HG03442 (cell line): ENCODE measurements at regions not wholly inside any gene's neighbourhood (a gene's known extent, or its start where the extent isn't known, plus 50 kb on each side); places are given as distances from the start of the nearest gene placed in this dataset.
"Not testable (repeated sequence)": the region's sequence is repeated elsewhere in the genome, so short reads cannot be mapped to it uniquely, and the experiment has no call there.

Experiments
- ATAC-seq: cut with Tn5 transposase; IDR thresholded peaks from one replicate; pipeline ENCODE4 v1.9.1; 2021; ENCODE audit warnings: mild to moderate bottlenecking, moderate library complexity; ENCODE audit not compliant: unreplicated experiment

- not testable (repeated sequence) for ATAC-seq
These were observed 741.2 kb downstream of the SOCS6 start for GRCh38 chr18:71030085-71030484.

DNA sequence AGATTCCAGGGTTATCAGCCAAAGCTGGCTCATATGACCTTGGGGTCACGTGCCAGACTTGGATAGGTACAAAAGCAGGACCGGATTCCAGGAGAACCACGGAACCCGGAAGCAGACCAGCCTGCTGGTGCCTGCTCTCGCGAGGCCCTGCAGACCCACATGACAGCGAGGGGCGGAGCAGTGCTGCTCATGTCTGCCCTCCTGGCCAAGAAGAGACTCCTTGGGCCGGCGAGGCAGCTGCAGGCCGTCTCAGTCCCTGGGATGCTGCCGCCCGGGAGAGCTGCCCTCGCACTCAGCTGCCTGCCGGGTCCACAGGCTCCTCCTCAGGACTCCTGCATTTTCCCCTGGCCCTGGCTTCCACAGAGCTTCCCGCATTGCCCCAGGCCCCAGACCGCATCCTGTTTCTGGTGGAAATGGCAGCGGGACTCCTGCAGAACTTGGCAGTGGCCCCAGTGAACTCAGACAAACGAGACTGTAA, 739.5 kb downstream of the SOCS6 start:
- no peak for ATAC-seq

GRCh38 chr18:71027531-71027930, 738.7 kb downstream of the SOCS6 start:
- ATAC-seq, result no peak

GRCh38 chr18:71025505-71026225, 736.8 kb downstream of the SOCS6 start:
- ATAC-seq, result no peak

DNA sequence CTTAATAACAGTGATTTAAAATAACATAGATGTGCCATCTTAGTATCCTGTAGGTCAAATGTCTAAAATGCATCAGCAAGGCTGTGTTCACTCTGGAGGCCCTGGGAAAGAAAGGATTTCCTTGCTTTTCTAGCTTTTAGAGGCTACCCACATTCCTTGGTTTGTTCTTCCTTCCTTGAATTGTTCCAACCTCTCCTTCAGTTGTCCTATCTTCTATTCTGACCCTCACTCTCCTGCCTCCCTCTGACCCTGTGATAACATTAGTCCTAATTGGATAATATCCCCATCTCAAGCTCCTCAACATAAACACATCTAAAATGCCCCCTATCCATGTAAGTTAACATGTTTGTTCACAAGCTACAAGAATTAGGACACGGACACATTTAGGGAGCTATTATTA, 733.5 kb downstream of the SOCS6 start:
- no peak for ATAC-seq

DNA sequence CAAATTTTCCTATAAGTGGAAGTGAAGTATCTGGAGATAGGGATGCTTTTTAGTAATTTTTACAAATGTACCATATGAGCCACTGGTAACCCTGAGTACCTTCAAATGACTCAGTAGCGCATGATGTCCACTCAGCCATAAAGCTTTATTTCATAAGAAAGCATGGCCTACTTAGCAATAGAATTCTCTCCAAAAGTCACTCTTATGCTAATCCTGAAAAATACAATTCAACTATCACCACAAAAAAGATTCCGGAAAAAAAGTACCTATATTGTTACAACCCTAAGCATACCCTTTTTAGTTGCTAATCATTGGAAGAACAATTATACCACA, 732.2 kb downstream of the SOCS6 start:
- ATAC-seq, result no peak

DNA sequence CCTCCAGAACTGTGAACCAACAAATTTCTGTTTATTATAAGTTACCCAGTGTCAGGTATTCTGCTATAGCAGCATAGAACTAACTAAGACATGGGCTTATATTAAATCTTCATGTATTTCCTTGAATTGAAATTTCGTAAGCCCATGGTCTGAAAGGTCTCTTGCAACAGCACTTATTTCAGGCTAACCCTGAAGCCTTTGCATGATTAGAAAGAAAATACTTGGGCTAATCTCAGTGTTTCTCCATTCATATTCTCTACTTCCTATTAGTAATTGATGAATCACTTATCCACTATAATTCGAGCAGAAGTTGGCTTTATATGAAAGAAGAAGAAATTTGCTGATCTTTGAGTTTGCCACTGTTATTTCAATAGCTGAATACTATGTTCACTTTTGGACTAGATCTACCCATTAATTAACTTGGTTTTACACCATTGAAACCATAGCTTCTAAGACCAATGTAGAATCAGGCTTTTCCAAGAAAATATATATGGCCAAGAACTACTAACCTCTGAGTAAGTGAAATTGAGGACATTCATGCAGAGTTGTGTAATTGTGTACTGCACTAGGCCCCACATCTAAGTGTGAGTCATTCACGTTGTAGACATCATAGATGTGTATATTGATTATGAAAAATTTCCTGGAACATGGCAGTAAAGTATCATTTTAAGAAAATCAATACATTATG, 731.6 kb downstream of the SOCS6 start:
- no peak for ATAC-seq

DNA sequence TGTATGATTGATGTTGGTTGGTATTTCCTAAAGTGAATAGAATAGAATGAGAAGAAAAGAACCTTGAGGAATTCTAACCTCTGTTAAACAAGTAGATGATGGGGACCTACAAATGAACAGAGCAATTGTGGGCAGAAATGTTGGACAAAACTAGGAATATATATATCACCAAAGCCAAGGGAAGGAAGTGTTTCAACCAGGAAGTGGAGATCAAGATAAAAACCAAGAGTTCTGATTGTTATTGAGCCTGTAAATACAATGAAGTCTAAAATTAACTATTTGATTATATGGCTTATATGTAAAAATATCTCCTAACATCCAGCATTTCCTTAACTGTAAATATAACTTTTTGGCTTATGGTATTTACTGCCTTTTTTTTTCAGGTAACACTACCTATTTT, 730.0 kb downstream of the SOCS6 start:
- no peak for ATAC-seq

GRCh38 chr18:71012789-71013188, 723.9 kb downstream of the SOCS6 start:
- ATAC-seq, result no peak

DNA sequence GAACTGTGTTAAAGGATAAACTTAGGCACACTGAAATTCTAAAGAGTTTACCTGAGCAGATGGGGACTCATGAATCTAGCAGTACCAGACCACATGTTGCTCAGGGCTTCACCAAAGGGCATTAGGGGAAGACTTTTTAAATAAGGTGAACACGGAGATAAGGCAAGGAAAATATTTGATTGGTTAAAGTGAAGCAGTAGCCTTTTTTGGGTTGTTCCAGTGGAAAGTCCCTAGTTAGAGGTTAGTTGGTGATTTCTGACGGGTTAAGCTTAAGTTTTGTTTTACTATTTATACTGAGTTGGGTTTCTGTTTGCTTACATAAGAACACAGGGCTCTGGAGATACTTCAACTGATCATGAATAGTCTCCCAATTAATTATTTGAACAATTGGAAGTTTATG, 722.5 kb downstream of the SOCS6 start:
- ATAC-seq, result peak; percentile 54

GRCh38 chr18:71008257-71008656, 719.4 kb downstream of the SOCS6 start:
- no peak for ATAC-seq

DNA sequence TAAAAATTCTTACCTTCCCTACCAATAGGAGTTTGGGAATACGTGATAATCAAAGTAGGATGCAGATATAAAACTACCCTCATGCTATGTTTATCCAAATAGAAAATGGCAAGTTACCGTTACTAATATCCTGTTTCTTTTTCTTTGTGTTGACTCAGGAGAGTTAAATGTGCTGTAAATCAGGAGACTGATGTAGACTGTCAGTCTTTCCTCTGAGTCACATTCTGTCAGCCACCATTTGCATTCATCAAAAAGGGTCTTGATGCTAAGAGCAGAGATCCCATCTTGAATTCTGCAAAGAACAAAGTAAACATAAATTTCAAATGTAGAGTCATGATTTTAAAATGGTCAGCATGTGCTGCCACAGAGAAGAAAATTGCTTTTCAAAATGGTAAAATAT, 712.8 kb downstream of the SOCS6 start:
- ATAC-seq, result no peak

DNA sequence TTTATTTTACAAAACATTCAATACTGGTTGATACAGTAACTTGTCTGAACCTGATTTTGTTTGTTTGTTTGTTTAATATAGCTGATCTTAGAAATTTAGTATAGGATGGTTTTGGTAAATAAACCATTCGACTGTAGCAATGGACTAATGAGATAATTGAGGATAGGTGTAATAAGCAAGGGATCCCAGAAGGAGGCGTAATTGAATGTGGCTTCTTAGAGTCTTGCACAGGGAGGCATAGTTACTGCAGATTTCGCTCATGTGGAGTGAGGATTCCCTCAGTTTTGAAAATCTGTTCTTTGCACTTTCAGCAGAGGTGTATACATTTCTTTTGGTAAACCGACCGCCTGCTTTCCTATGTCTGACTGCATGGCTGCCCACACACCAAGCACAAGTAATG, 709.6 kb downstream of the SOCS6 start:
- ATAC-seq, result no peak

- no peak for ATAC-seq
These were observed 705.3 kb downstream of the SOCS6 start for GRCh38 chr18:70994116-70994515.

DNA sequence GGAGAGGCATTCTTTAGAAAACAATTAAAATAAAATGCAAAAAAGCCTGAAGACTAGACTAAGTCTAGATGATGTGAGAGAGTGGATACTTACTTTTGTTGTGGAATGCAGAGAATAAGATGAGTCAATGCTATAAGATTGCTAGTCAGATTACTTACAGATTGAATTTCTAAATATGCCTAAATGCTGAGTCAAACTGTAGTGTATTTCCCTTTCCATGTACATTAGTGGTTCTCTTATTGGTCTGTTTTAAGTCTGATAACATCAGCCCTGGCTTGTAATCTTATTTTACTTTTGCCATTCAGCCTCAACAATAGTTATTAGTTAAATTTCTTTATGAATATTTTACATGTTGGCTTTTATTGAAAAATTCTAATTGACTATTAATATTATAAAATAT, 702.7 kb downstream of the SOCS6 start:
- no peak for ATAC-seq

DNA sequence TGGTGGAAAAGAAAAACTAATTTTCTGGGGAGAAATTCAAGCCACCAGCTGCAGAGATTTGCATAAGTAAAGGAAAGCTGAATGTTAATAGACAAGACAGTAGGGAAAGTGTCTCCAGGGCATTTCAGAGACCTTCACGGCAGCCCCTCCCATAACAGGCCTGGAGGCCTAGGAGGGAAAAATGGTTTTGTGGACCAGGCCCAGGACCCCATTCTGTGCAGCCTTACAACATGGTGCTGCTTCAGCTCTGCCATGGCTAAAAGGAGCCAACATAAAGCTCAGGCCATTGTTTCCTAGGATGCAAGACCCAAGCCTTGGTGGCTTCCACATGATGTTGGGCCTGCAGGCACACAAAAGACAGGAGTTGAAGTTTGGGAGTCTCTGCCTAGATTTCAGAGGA, 697.1 kb downstream of the SOCS6 start:
- no peak for ATAC-seq

DNA sequence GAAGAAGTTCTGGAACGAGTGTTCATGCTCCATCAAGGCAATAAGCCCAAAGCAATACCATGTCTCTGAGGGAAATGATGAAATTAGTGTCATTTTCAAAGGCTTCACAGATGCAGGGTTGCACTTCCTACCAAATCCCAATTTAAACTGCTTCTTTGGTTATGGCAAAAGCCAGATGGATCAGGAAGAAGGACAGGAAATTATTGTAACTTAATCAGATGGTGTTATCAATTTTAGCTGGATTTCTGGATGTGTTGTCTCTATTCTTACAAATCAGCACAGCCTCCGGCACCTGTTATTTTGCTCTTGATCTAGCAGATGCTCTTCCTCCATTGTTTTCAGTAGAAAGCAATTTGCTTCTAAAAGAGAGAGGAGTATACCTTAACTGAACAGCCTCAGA, 693.4 kb downstream of the SOCS6 start:
- no peak for ATAC-seq

DNA sequence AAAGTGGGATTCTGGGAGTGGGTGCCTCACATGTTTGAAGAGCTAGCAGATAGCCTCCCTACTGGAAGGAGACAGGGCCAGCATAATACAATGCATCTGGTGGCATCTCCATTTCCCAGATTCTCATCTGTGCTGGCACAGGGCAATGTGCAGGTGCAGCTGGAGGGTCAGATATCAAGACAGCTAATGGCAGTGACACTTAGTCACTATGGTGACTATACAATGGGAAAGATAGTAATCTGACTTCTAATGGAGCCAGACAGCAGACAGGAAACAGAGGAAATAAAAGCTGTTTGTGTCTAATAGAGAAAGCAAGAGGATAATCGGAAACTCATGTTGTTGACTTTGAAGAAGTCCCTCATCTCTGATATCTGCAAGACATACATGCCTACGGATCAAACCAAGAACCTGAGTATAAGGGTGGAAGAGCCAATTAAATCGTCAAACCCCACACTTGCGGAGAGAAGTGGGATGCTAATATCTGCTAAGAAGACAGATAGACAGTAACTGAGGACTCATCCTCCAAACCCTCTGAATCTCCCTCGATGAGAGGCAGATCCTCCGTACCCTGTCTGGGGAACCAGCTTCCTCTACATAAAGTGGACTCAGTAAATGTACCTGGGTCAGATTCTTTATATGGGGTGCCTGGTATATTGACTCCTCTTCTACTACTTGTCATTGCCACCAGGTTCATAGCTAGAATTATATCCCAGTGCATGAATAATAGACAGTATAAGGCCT, 692.7 kb downstream of the SOCS6 start:
- no peak for ATAC-seq

GRCh38 chr18:70973626-70974025, 684.8 kb downstream of the SOCS6 start:
- no peak for ATAC-seq

DNA sequence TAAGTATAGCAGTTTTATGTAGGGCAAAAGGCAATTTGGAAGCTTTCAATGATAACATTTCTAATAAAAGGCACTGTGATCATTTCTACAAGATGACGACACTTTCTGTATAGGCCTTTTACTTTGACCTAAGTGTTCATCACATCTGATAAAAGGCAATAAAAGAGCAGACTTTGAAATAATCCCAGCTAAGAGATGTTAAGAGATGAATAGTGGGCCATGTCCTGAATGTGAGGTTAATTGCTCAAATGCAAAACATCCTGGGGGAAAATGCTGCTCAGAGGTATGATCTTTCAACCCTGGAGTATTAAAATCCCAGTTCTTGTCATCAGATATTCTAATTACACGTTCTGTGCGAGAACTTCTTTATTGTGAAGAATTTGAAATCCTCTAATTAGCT, 677.6 kb downstream of the SOCS6 start:
- no peak for ATAC-seq

DNA sequence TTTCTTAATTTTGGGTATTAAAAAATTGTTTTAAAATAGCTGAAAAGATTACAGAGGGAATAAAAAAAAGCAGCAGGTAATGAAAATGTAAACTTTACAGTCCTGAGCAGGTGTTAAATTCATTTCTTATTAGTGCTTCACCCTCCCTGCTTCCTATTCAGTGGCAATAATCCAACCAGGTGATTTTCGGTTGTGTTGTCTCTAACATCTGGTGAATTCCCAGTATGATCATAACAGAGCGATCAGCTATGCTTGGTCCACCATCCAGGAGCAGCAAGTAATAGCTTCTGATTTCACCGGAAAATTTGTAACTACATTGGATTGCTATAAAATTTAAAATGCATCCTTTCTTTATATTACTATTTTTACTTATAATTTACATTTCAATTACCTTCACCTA, 673.1 kb downstream of the SOCS6 start:
- no peak for ATAC-seq

DNA sequence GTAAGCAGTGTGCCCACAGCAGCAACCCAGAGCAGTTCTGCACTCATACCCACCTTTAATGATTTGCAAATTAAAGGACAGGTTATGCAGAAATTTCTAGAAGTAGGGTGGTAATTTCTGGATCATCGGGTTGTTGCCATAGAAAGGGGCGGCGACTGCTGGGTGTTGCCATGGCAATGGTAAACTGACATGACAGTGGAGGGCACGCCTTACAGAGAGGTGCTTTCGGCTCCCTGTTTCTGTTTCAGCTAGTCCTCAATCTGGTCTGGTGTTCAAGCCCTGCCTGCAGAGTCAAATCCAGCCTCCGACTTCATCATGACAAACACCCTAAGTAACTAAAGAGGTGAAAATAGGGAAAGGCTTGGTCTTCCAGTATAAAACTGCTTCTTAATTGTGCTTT, 667.7 kb downstream of the SOCS6 start:
- ATAC-seq, result no peak
